IMR-90 (cell line): ENCODE measurements at regions not wholly inside any gene's neighbourhood (a gene's known extent, or its start where the extent isn't known, plus 50 kb on each side); places are given as distances from the start of the nearest gene placed in this dataset.

Experiments
- BHLHE40 ChIP-seq: fragments of 150-350 bp; IDR thresholded peaks from 2 replicates; pipeline ENCODE4 v1.6.1; 2016; ENCODE audit warnings: mild to moderate bottlenecking, low read depth, low read length
- CEBPB ChIP-seq: IDR thresholded peaks from 2 replicates; pipeline ENCODE4 v1.6.1; 2012; ENCODE audit warnings: low read depth, low read length, improper control_type of control experiment
- CTCF ChIP-seq: conservative IDR thresholded peaks from 2 replicates; pipeline ENCODE4 v1.5.1; 2012; ENCODE audit warnings: mild to moderate bottlenecking, low read depth, low read length, improper control_type of control experiment
- MAFK ChIP-seq: IDR thresholded peaks from 2 replicates; pipeline ENCODE4 v1.6.1; 2012; ENCODE audit warnings: low read depth, low read length, improper control_type of control experiment
- MXI1 ChIP-seq: IDR thresholded peaks from 2 replicates; pipeline ENCODE4 v1.6.1; 2012; ENCODE audit warnings: low read depth, mild to moderate bottlenecking, low read length, moderate library complexity, borderline replicate concordance
- POLR2A ChIP-seq: IDR thresholded peaks from 2 replicates; pipeline ENCODE4 v1.6.1; 2012; ENCODE audit warnings: mild to moderate bottlenecking, low read depth, low read length
- RCOR1 ChIP-seq: IDR thresholded peaks from 2 replicates; pipeline ENCODE4 v1.6.1; 2012; ENCODE audit warnings: mild to moderate bottlenecking, low read length, improper control_type of control experiment; ENCODE audit not compliant: insufficient replicate concordance

- no peak for TF ChIP-seq CTCF
- TF ChIP-seq BHLHE40, result no peak
- TF ChIP-seq RCOR1, result no peak
- TF ChIP-seq MAFK, result no peak
- TF ChIP-seq POLR2A, result no peak
- TF ChIP-seq CEBPB, result no peak
- TF ChIP-seq MXI1, result no peak
These were observed 207.1 kb upstream of the SPOPL start for GRCh38 chr2:138294451-138294850.
